ENCODE measurements at regions not wholly inside any gene's neighbourhood (a gene's known extent, or its start where the extent isn't known, plus 50 kb on each side); places are given as distances from the start of the nearest gene placed in this dataset.

- TF ChIP-seq CTCF (optimal IDR thresholded peaks at IDR 0.05 in 1 of 3, IDR thresholded peaks at IDR 0.05 in 1 of 3, conservative IDR thresholded peaks at IDR 0.05 in 1 of 3; ENCODE audit: extremely low read depth in 1 of 3, insufficient read depth in 2 of 3, low read length in 3 of 3) (no peak), EZH2 (IDR thresholded peaks at IDR 0.05; ENCODE audit: low read length) (no peak)
These were observed 101.5 kb upstream of the RAB11FIP2 start for GRCh38 chr10:118148247-118148646.

All from keratinocyte (primary cell).